ENCODE measurements at regions not wholly inside any gene's neighbourhood (a gene's known extent, or its start where the extent isn't known, plus 50 kb on each side); places are given as distances from the start of the nearest gene placed in this dataset.

GRCh38 chr20:9912858-9913434 is 74.1 kb upstream of the PAK5 start:
- TF ChIP-seq, protein P1, sequence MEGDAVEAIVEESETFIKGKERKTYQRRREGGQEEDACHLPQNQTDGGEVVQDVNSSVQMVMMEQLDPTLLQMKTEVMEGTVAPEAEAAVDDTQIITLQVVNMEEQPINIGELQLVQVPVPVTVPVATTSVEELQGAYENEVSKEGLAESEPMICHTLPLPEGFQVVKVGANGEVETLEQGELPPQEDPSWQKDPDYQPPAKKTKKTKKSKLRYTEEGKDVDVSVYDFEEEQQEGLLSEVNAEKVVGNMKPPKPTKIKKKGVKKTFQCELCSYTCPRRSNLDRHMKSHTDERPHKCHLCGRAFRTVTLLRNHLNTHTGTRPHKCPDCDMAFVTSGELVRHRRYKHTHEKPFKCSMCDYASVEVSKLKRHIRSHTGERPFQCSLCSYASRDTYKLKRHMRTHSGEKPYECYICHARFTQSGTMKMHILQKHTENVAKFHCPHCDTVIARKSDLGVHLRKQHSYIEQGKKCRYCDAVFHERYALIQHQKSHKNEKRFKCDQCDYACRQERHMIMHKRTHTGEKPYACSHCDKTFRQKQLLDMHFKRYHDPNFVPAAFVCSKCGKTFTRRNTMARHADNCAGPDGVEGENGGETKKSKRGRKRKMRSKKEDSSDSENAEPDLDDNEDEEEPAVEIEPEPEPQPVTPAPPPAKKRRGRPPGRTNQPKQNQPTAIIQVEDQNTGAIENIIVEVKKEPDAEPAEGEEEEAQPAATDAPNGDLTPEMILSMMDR (IDR thresholded peaks at IDR 0.05; ENCODE audit: low read depth, low read length, missing control alignments): peak; percentile 72
- no peak for DNase-seq (ENCODE audit: low read depth)
- no peak overlapping the region for H3K4me3 ChIP-seq (ENCODE audit: low read depth, low read length)

DNA sequence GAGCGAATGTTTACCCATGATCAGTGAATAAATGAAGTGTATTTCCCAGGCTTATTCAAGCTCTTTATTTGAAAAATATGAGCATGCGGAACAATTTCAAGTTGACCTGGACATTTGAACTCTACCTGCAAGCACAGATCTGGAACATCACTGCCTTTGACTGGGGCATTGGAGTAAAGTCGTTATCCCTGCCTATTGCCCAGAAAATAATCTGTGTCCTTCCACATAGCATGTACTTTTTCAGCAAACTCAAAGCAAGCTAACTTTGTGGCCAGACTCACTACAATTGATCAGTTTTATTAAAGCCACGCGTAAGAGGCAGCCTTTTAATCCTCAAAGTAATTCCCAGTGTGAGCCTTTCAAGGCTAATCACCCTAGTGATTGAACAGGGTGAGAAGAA is 73.4 kb upstream of the PAK5 start:
- DNase-seq (ENCODE audit: low read depth): no peak
- TF ChIP-seq, protein P1 (IDR thresholded peaks at IDR 0.05; ENCODE audit: low read depth, low read length, missing control alignments): no peak
- no peak overlapping the region for H3K4me3 ChIP-seq (ENCODE audit: low read depth, low read length)

DNA sequence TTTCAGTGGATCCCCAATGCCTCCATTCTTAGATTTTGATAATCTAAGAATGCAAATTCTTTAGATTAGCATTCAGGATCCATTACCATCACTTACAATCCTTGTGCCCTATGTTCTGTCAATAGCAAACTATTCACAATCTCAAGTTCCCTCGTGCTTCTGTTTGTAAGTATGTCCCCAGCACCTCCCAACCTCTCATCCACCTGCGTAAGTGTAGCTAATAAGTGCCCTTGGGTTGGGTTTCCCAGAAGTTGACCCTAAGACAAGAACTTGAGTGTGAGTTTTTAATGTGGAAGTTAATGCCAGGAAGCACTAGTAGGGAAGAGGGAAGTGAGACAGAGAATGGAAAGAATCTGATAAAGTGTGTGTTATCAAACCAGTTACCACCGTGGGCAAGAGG is 72.6 kb upstream of the PAK5 start:
- no peak for DNase-seq (ENCODE audit: low read depth)
- TF ChIP-seq, protein P1 (IDR thresholded peaks at IDR 0.05; ENCODE audit: low read depth, low read length, missing control alignments): no peak

GRCh38 chr20:9909167-9909566 is 70.3 kb upstream of the PAK5 start:
- TF ChIP-seq, protein P1 (IDR thresholded peaks at IDR 0.05; ENCODE audit: low read depth, low read length, missing control alignments): no peak
- no peak overlapping the region for H3K4me3 ChIP-seq (ENCODE audit: low read depth, low read length)
- DNase-seq (ENCODE audit: low read depth): no peak

More for the DNA sequence above, 72.6 kb upstream of the PAK5 start:
- no peak overlapping the region for H3K4me3 ChIP-seq (ENCODE audit: low read depth, low read length)

- TF ChIP-seq, protein P1 (IDR thresholded peaks at IDR 0.05; ENCODE audit: low read depth, low read length, missing control alignments): peak; percentile 66
- no peak overlapping the region for H3K4me3 ChIP-seq (ENCODE audit: low read depth, low read length)
- DNase-seq (ENCODE audit: low read depth): no peak
These were observed 64.3 kb upstream of the PAK5 start for GRCh38 chr20:9903048-9903655.

GRCh38 chr20:9889270-9889981 is 50.5 kb upstream of the PAK5 start:
- H3K4me3 ChIP-seq (ENCODE audit: low read depth, low read length): no peak overlapping the region; the same call in 1 of the 2 replicates
- peak; percentile 5 for DNase-seq (ENCODE audit: low read depth)
- TF ChIP-seq, protein P1 (IDR thresholded peaks at IDR 0.05; ENCODE audit: low read depth, low read length, missing control alignments): no peak
